ENCODE measurements at regions not wholly inside any gene's neighbourhood (a gene's known extent, or its start where the extent isn't known, plus 50 kb on each side); places are given as distances from the start of the nearest gene placed in this dataset.

- DNase-seq, result no peak
These were observed 118.2 kb downstream of the FOXD2 start for GRCh38 chr1:47555841-47556560.

- no peak for DNase-seq
These were observed 119.2 kb downstream of the FOXD2 start for GRCh38 chr1:47557066-47557465.

GRCh38 chr1:47558601-47559593 is 121.1 kb downstream of the FOXD2 start:
- no peak for DNase-seq

- no peak for DNase-seq
These were observed 122.3 kb downstream of the FOXD2 start for GRCh38 chr1:47559944-47560695.

GRCh38 chr1:47561523-47562007 is 123.7 kb downstream of the FOXD2 start:
- no peak for DNase-seq

GRCh38 chr1:47562147-47562546 is 124.3 kb downstream of the FOXD2 start:
- DNase-seq, result no peak

GRCh38 chr1:47562799-47563198 is 125.0 kb downstream of the FOXD2 start:
- no peak for DNase-seq

- peak; percentile 37 for DNase-seq
These were observed 125.4 kb downstream of the FOXD2 start for GRCh38 chr1:47563201-47563600.

- no peak for DNase-seq
These were observed 126.7 kb downstream of the FOXD2 start for GRCh38 chr1:47564570-47564969.

GRCh38 chr1:47565092-47565491 is 127.2 kb downstream of the FOXD2 start:
- DNase-seq, result no peak

- DNase-seq, result no peak
These were observed 127.8 kb downstream of the FOXD2 start for GRCh38 chr1:47565676-47566075.

- DNase-seq, result no peak
These were observed 130.9 kb downstream of the FOXD2 start for GRCh38 chr1:47568763-47569162.

- no peak for DNase-seq
These were observed 131.4 kb downstream of the FOXD2 start for GRCh38 chr1:47569261-47569660.

GRCh38 chr1:47569681-47570470 is 132.0 kb downstream of the FOXD2 start:
- peak; percentile 7 for DNase-seq

- DNase-seq, result no peak
These were observed 133.3 kb downstream of the FOXD2 start for GRCh38 chr1:47571161-47571560.

GRCh38 chr1:47571952-47572351 is 134.1 kb downstream of the FOXD2 start:
- no peak for DNase-seq

GRCh38 chr1:47572731-47573430 is 135.0 kb downstream of the FOXD2 start:
- DNase-seq, result no peak

- DNase-seq, result no peak
These were observed 136.8 kb downstream of the FOXD2 start for GRCh38 chr1:47574451-47575165.

GRCh38 chr1:47575855-47576757 is 138.3 kb downstream of the FOXD2 start:
- no peak for DNase-seq

- no peak for DNase-seq
These were observed 138.9 kb downstream of the FOXD2 start for GRCh38 chr1:47576758-47577115.
